Activated CD8-positive, alpha-beta memory T cell treated with anti-CD3 and anti-CD28 coated beads, Interleukin-2, amount 50 U/mL, for 24 hours (primary cell): ENCODE measurements at regions not wholly inside any gene's neighbourhood (a gene's known extent, or its start where the extent isn't known, plus 50 kb on each side); places are given as distances from the start of the nearest gene placed in this dataset.

Source experiments
- DNase-seq: peaks from one replicate; pipeline ENCODE4 v3.0.0-alpha.2; 2020; ENCODE audit errors: extremely low read depth

DNA sequence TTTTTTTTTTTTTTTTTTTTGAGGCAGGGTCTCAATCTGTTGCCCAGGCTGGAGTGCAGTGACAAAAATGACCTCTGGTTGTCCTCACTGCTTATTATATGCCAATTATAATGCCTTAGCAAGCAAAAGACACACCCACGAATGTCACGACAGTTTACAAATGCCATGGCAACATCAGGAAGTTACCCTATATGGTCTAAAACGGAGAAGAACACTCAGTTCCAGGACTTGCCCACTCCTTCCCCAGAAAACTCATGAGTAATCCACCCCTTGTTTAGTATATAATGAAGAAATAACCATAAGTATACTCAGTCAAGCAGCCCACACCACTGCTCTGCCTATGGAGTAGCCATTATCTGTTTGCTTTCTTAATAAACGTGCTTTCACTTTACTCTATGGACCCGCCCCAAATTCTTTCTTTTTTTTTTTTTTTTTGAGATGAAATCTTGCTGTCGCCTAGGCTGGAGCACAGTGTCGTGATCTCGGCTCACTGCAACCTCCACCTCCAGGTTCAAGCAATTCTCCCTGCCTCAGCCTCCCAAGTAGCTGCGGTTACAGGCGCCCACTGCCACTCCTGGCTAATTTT lies 106.2 kb downstream of the SMIM20 start:
- DNase-seq = peak; percentile 15

DNA sequence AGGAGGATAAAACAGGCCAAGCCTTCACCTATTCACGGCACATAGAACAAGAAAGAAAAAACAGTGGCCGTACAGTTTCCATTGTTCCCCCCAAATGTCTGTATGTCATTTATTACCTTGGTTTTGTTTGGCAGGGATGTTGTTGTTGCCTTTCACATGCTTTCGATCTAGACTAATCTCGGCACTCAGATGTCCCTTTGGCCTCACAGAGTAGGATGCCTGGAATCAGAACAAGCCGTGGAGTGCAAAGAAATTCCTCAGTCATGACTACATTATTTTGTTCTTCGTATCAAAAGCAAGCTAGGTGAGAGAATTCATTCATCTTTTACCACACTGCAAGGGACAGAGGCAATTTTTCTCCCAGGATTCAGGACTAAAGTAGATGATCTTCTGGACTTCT lies 106.9 kb downstream of the SMIM20 start:
- DNase-seq = no peak

DNA sequence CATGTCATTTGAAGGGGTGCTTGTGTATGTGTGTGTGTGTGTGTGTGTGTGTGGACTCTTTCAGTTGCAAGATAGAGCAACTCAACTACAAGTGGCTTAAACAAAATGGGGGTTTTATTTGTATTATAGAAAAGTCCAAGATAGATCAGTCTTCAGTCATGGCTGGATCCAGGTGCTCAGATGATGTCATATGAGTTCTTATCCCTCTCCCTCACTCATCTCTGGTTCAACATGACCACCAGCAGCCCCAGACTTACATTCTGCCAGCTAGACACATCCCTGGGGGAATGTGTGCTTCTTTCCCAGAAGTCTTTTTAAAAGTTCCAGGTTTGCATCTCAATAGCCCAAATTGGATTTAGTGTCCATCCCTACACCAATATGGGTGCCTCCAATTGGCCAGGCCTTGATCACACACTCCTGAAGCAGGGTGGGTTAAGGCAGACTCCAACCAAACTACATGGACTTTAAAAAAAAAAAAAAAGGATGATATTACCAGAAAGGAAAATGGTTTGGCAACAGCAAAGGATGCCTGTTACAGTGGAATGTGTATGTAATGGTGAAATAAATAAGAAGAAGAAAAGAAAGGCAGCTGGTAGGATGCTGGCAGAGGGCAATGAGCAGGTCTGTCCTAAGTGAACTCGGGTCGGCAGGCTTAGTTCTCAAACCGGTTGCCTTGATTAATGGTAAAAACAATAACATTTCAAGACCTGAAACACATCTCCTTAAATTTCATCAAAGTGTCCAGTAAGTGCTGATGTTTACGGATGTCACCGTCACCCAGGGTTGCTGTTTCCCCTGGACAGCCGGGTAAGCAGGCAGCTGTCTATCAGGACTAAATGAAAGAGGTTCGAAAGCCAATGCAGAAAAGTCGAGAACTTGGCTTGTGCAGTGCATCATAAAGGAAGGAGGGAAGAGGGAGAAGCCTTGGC lies 107.7 kb downstream of the SMIM20 start:
- no peak for DNase-seq

DNA sequence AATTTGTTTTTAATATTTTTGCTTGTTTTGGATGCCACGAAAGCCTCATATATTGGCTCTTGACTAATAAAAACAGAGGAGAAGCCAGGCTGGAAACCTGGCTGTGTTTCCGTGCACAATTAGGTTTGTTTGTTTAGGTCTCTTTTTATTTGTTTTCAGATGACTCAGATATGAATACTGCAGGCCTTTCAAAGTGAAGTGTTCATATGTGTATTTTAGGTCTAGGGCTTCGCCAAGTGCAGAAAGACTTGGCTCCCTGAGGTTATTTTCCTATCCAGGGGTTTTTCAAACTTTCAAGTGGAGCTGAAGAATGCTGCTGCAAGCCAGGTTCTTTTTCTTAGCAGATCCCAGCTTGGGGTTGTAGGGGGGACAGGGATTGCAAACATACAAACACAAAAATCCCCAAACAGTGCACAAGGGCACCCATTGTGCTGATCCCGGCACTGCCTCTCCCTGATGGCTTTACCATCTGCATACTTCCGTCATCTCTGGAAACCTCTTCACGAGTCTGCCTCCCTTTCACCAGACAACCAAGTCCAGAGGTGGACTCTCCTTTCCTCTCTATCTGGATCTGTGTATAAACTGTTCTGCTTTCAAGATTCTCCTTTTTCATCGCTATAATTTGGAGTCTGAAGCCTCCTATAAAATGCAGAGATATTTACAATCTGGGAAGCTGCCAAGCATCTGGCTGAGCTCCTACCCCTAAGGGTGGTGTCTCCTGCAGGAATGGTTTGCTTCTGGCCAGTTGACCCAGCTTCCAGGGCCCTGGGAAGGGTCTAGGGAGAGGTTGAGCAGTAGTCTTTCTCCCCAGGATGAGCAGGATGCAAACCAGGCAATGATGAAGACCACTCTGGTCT lies 108.6 kb downstream of the SMIM20 start:
- DNase-seq = no peak

DNA sequence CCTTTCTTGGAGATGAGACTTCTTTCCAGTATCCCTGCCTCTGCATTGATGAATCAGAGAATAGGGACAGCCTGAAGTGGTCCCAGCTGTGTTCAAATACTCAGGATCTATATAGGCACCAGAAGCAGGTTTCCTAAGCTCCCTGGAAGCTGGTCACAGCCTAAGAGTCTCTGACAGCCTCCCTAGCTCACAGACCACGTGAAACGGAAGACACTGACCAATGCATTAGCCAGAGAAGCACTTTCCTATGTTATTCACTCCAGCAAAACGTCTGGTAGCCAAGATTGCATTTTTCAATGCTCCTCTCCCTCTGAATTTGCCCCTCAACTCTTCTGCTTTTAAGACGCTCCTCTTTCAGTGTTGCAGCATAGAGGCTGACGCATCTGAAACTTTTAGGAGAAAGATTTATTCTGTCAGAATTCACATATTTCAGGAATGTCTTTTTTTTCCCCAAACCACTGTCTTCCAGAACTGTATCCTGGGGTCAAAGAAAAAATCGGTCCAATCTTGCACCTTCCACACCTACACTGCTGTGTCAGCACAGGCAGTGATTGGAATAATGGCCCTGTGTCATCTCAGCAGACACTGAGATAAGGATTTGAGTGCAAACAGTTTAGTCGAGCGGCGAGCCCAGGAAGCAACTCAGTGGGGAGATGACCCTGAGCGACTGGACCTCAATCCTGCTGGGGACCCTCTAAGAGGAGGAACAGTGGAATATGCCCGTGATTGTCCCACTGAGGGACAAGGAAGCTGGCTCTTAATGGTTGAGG lies 109.4 kb downstream of the SMIM20 start:
- no peak for DNase-seq

DNA sequence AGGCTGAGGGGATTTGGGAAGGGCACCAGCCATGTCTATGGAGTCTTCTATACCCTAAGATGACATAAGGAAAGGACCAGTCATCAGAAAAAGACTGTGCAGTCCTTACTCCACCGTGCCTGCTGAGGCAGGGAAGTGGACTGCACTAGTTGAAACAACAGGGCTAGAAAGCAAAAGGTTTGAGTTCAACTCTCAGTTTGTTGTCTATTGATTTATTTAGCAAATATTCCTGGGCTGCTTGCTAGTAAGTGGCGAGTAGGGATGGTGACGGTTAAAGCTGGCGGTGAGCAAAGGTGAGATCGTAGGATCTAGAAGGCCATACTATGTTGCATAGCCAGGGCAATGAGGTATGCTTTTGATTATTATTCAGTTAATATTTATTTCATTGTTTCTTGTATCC lies 110.1 kb downstream of the SMIM20 start:
- no peak for DNase-seq

DNA sequence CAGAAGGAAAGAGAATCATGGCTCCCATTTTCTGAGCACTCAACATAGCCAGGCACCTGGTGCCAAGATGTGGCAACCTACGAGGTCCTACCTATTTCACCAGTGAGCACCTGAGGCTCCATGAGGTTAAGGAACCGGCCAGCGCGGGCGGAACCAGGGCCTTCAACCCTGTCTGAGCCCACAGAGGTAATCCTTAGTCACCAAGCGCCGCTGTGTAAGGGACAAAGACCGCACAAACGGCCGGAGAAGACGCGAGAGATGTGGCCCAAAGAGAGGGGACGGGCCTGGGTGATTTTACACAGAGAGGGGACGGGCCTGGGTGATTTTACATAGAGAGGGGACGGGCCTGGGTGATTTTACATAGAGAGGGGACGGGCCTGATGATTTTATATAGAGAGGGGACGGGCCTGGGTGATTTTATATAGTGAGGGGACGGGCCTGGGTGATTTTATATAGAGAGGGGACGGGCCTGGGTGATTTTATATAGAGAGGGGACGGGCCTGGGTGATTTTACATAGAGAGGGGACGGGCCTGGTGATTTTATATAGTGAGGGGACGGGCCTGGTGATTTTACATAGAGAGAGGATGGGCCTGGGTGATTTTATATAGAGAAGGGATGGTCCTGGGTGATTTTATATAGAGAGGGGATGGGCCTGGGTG lies 114.2 kb downstream of the SMIM20 start:
- no peak for DNase-seq

DNA sequence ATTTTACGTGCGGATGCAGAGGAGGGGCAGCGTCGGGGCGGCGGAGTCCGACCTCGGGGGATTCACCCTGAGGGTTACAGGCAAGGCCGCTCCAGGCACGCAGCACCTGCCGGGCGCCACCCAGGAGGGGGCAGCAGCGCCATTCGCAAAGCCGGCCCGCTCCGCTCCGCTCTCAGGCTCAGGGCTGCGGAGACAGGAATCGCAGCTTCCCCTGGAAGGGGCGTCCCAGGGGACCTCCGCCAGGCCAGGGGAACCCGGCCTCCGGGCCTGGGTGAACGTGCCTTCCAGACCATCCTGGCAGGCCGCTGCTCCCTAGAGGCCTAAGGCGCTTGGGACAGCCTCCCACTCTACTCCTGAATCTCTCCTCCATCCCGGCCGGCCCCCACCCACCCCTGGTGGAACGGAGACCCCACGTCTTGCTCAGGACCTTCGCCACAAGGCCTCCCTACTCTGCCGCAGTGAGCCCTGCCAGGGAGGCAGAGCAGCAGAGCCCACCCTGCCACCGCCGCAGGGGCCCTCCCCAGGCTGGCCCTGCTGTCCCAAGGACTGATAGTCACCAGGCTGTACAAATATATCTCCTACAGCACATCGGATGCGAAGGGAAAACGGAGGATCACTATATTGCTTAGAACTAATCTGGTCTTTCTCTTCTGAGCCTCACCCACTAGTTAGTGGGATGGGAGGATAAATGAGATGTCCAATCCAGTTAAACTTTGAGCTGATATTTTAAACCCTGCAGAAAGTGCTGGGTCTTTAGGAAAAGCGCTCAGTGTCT lies 115.0 kb downstream of the SMIM20 start:
- peak; percentile 37 for DNase-seq

DNA sequence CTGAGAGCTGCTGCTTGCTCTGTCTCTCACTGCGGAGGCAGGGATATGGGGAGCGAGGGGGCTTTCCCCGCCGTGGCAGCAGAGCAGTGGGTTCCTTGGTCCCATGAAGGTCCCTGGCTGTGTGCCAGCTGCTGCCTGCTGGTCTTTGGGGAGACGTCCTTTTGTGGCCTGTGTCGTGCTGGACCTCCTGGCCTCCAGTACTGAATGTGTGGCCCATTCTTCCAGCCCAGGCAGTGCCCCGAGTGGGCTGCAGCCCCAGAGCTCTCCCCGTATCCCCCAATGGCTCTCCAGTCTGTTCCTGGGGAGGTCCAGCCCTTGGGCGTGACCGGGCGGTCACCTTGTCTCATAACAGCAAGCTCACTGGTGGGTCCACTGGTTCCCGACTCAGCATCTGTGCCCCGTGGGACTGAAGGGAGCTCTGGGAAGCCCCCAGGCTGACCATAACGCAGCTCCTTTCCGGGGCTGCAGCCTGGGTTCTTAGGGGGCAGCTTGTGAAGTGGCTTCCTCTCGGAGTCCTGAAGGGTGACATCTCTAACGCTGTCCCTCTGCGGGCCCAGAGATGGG lies 115.6 kb downstream of the SMIM20 start:
- DNase-seq = no peak

DNA sequence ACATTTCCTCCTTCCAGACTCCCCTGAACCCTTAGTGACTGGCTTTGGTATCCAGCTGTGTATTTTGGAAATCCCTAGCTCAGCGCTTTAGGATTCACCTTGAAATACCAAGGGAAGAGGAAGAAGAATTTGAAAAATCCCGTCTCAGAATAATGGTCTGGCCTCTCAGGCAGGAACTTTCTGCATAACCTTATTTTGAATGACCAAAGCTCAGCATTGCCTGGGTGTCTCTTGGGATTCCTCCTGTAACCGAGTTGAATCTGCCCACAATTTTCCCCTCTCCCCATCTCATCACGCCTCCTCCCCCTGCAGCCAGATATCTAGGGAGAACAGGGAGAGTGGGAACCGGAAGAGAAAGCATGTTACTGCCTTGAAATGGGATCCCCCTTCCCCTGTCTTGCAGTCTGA lies 116.2 kb downstream of the SMIM20 start:
- no peak for DNase-seq

DNA sequence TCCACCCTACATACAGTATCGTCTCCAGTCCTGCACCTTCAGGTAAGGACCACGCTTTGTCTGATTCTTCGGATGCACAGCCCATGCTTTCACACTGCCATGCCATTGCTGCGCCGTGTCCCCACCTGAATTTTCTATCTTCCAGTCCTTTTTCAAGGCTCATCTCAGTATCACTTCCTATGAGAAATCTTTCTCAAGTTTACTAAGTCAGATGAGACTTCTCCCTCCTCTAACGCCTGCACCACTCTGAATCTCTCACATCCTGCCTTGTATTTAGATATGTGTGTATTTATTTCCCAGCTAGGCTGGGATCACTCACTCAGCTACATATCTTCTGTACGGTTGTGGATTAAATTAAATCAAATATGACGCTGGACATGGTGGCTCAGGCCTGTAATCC lies 116.8 kb downstream of the SMIM20 start:
- DNase-seq = no peak

DNA sequence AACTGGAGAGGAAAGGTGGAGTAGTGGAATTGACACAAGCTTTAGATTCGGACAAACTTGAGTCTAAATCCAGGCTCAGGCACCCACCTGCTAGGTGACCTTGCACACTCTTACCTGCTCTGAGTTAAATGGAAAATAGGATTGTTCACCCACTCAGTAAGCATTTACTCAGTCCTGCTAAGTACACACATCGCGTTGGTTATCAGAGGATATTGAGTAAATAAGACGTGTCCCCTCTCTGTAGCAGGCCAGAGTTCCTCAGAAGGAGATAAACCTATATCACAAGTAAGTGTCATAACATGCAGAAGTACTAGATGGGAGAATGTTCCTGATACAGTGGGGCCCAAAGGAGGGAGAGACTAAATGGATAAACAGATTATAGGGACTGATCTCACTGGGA lies 117.7 kb downstream of the SMIM20 start:
- no peak for DNase-seq

DNA sequence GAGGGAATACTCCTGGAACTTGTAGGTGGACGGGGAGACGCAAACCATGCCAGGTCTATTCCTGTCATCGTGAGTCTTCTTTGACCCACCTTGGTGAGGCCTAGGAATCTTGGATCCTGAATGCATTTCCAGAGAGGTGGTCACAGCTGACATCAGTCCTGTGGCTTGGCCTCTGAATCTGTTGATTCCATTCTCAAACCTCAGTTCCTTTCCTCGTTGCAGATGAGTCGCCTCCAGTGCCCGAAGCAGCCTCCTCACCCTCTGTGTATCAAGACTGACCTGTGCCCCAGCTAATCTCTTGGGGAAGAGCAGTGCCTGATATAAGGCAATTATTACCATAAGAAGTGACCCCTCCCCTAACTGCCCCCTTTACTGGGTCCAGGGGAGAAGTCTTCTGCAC lies 118.1 kb downstream of the SMIM20 start:
- no peak for DNase-seq

DNA sequence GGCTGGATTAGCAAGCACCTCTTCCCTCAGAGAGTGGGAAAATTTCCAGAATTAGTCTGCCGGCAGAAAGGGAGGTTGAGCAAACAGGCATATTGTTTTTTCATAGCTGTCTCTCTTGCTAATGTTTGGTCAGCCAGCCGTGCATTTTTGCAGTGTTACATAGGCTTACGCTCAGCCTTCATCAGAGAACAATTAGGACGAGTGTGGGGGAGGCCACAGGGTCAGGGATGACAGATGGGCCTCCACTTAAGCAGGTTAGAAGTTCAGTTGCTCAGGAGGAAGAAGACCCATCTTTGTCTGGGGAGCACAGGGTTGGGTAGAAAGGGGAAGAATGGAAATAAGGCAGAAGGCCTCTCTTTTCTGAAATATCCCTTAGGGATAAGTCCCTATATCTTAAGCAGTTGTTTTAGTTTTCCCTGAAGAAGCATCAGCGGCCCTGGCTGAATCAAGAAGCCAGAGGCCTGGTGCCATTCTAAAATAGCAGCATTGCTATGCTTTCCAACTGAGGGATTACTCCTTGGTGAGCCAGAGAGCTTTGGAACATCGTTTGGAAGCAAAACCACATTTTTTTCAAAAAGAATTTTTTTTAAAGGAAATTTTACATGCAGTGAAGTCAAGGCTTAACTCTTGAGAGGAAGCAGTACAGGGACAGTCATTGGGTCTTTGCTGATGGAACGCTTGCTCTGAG lies 118.8 kb downstream of the SMIM20 start:
- DNase-seq = no peak

DNA sequence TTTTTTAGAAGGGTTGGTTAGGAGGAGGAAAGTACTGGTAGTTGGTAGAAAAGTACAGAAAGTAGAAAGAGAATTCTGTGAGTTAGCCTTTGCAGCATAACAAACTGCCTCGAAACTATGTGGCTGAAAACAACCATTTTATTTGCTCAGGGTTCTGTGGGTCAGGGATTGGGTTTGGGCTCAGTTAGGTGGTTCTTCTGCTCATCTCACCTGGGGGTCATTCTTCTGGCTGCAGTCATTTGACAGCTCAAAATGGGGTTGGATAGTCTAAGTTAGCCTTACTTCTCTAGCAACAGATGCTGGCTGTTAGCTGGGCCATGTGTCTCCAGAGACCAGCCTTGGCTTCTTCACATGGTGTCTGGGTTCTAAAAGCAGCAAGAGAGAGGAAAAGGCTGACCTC lies 119.4 kb downstream of the SMIM20 start:
- no peak for DNase-seq

DNA sequence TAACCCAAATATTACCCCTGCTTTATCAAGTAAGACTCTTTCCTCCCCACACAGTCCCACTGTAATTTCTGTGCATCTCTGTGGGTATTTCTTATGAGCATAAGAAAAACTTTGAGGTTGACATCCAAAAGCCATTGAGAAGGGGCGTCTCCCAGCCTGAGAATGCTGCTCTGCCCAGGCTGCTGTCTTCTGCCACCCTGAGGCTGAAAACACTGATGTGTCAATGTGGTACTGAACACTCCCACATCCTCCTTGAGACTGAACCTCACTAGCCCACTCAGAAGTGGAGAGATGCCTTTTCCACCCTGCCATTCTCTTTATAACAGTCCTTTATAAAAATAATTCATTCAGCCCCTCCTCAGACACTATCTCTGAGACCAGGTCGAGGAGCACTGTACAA lies 120.8 kb downstream of the SMIM20 start:
- DNase-seq = no peak

DNA sequence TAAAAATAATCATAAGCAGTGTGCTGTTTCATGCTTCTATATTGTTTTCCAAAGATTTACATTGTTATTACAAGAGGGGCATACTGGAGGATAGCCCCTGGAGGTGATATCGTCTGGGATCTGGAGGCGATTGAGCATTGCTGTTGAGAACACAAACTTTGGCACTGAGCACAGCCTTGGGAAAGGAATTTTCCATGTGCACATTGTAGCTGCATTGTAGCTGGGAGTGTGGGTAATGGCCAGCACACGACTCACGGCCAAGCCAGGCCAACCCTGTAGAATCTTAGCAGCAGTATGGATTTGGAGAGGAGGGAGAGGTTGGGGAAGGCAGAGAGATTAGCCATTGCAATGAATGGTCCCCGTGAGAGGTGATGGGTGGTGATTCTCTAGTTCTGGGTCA lies 121.9 kb downstream of the SMIM20 start:
- no peak for DNase-seq

DNA sequence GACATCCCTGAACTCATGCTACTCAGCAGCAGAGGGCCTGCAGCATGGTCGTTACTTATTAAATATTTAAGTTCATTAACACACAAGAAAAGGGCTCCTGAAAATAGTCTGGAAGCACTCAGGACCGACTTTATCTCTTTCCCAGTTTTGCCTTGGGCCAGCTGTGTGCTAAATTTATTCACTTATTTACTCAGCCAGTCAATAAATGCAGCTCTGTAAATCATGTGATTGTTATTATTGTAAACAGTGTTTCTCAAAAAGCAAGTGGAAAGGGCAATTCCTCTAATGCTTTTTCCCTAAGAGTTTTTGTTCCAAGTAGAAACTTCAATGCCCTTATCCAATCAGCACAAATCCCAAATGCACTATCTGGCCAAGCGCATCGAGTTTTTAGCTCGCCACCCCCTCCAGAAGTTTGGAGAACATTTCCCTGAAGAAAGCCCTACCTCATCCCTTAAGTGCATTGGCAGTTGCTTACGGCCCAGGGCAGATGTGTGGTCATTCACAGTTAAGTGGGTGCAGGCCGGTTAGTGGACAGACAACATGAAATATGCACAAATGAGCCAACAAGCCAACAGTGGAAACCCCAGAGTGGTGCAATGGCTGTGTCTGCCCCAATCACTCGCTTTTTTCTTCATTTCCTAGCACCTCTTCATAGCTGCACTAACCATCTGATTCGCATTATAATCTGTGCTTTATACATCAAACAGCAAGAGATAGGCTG lies 125.8 kb downstream of the SMIM20 start:
- DNase-seq = no peak

DNA sequence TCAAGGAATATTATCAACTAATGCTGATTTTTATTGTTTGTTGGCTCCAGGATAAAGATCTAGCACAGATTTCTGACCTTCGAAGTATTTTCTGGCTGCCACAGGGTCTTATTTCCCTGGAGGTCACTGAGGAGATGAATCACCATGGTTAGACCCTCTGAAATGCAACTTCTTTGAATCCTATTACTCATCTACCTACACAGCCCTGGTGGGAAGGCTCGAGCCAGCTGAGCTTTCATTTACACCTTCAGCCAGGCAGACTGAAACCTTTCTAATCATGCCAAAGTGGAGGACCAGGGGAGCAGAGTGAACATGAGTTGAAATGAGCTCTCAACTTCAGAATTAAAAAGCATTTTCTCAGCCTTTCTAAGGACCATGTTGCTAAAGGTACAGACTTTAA lies 130.5 kb downstream of the SMIM20 start:
- DNase-seq = no peak
